ENCODE measurements at regions not wholly inside any gene's neighbourhood (a gene's known extent, or its start where the extent isn't known, plus 50 kb on each side); places are given as distances from the start of the nearest gene placed in this dataset.
"Not testable (repeated sequence)": the region's sequence is repeated elsewhere in the genome, so short reads cannot be mapped to it uniquely, and the experiment has no call there.

GRCh38 chr2:155525199-155525598 is 807.3 kb downstream of the NR4A2 start:
- DNase-seq (ENCODE audit: low read depth), result no peak

- no peak for DNase-seq (ENCODE audit: low read depth)
These were observed 812.9 kb downstream of the NR4A2 start for GRCh38 chr2:155519529-155520130.

GRCh38 chr2:155518094-155518493 is 814.4 kb downstream of the NR4A2 start:
- DNase-seq (ENCODE audit: low read depth), result no peak

- no peak for DNase-seq (ENCODE audit: low read depth)
These were observed 815.2 kb downstream of the NR4A2 start for GRCh38 chr2:155517362-155517761.

- no peak for DNase-seq (ENCODE audit: low read depth)
These were observed 814.8 kb downstream of the KCNJ3 start for GRCh38 chr2:155513248-155513647.

GRCh38 chr2:155502766-155503165 is 804.3 kb downstream of the KCNJ3 start:
- no peak for DNase-seq (ENCODE audit: low read depth)

GRCh38 chr2:155498106-155498505 is 799.6 kb downstream of the KCNJ3 start:
- no peak for DNase-seq (ENCODE audit: low read depth)

- DNase-seq (ENCODE audit: low read depth), result no peak
These were observed 796.2 kb downstream of the KCNJ3 start for GRCh38 chr2:155494744-155495143.

GRCh38 chr2:155485141-155485842 is 786.8 kb downstream of the KCNJ3 start:
- no peak for DNase-seq (ENCODE audit: low read depth)

GRCh38 chr2:155481141-155481540 is 782.6 kb downstream of the KCNJ3 start:
- no peak for DNase-seq (ENCODE audit: low read depth)

GRCh38 chr2:155472018-155472417 is 773.5 kb downstream of the KCNJ3 start:
- not testable (repeated sequence) for DNase-seq (ENCODE audit: low read depth)

GRCh38 chr2:155456222-155456621 is 757.7 kb downstream of the KCNJ3 start:
- DNase-seq (ENCODE audit: low read depth), result no peak

GRCh38 chr2:155442755-155443372 is 744.4 kb downstream of the KCNJ3 start:
- no peak for DNase-seq (ENCODE audit: low read depth)

- no peak for DNase-seq (ENCODE audit: low read depth)
These were observed 743.6 kb downstream of the KCNJ3 start for GRCh38 chr2:155442088-155442487.

- no peak for DNase-seq (ENCODE audit: low read depth)
These were observed 732.6 kb downstream of the KCNJ3 start for GRCh38 chr2:155431004-155431507.

- DNase-seq (ENCODE audit: low read depth), result no peak
These were observed 729.0 kb downstream of the KCNJ3 start for GRCh38 chr2:155427470-155427869.

GRCh38 chr2:155424518-155424917 is 726.0 kb downstream of the KCNJ3 start:
- no peak for DNase-seq (ENCODE audit: low read depth)

GRCh38 chr2:155418753-155419152 is 720.3 kb downstream of the KCNJ3 start:
- DNase-seq (ENCODE audit: low read depth), result no peak

GRCh38 chr2:155412598-155412997 is 714.1 kb downstream of the KCNJ3 start:
- DNase-seq (ENCODE audit: low read depth), result no peak

GRCh38 chr2:155404433-155405002 is 706.0 kb downstream of the KCNJ3 start:
- no peak for DNase-seq (ENCODE audit: low read depth)

GRCh38 chr2:155393406-155393805 is 694.9 kb downstream of the KCNJ3 start:
- DNase-seq (ENCODE audit: low read depth), result no peak

GRCh38 chr2:155391613-155392130 is 693.2 kb downstream of the KCNJ3 start:
- DNase-seq (ENCODE audit: low read depth), result no peak

- no peak for DNase-seq (ENCODE audit: low read depth)
These were observed 690.7 kb downstream of the KCNJ3 start for GRCh38 chr2:155389224-155389623.

Data from HS-27A (cell line).